Skin epidermis (tissue), 12 donors: ENCODE measurements at regions not wholly inside any gene's neighbourhood (a gene's known extent, or its start where the extent isn't known, plus 50 kb on each side); places are given as distances from the start of the nearest gene placed in this dataset.

ENCODE experiments used
- H3K27ac ChIP-seq, 21 experiments: fragments of 200-600 bp; sonication (generic) in 11 of 21; one replicate each; pipeline ENCODE4 v1.5.0; 2020; ENCODE audit warnings: mild to moderate bottlenecking in 3 of 21, inconsistent platforms in 2 of 21, moderate library complexity in 2 of 21
- H3K4me3 ChIP-seq, 7 experiments: fragments of 200-600 bp; sonication (generic) in 2 of 7; one replicate each; pipeline ENCODE4 v1.5.0; 2020; ENCODE audit warnings: inconsistent platforms in 2 of 7, mild to moderate bottlenecking in 2 of 7, moderate library complexity in 1 of 7

DNA sequence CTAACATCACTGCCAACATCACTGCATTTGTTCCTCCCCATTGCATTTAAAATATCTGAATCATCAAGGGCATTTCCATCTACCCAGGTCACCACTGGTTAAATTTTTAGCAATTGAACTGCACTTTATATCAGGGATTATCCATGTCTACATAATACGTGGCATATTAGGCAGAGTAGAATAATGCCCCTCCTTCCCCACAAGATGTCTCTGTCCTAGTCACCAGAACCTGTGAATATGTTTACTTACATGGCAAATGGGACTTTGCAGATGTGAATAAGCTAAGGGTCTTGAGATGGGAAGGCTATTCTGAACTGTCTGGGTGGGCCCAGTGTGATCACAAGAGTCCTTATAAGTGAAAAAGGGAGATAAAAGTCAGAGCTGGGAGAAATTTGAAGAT lies 181.7 kb upstream of the ARID2 start:
- no peak overlapping the region for H3K27ac ChIP-seq

DNA sequence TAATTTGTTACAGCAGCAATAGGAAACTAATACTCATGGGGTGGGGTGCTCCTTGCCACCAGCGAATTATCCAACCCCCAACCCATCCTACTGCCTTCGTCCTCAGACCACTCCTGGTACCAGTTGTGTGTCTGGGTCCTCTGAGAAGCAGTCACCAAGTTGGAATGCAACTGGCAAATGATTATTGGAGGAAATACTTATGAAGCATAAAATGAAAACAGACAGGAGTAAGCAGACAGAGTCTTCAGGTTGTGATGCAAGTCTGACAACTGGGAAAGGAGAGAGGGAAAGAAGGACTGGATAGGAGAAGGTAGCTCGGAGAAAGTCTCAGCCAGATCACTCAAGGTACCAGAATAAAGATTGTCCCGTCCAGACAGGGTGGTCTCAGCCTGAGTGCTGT lies 181.1 kb upstream of the ARID2 start:
- no peak overlapping the region for H3K27ac ChIP-seq
- H3K4me3 ChIP-seq = no peak overlapping the region

More for the DNA sequence above, 181.7 kb upstream of the ARID2 start:
- no peak overlapping the region for H3K4me3 ChIP-seq

DNA sequence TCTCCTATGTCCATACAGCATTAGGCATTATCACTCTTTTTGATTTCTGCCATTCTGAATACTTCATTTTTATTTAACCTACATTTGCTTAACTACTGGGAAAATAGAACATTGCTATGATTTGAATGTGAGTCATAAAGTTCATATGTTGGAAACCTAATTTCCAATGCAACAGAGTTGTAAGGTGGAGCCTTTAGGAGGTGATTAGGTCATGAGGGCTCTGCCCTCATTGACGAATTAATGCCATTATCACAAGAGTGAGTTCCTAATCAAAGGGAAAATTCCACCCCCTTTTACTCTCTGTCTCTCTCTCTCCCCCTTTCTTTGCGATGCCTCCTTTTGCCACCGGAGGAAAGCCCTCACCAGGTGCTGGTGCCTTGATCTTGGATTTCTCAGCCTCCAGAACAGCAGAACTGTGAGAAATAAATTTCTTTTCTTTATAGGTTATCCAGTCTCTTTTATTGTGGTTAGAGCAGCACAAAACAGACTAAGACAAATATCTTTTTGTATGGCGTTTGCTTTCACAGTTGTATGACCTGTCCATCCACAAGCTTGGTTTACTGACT lies 180.1 kb upstream of the ARID2 start:
- H3K27ac ChIP-seq = no peak overlapping the region

DNA sequence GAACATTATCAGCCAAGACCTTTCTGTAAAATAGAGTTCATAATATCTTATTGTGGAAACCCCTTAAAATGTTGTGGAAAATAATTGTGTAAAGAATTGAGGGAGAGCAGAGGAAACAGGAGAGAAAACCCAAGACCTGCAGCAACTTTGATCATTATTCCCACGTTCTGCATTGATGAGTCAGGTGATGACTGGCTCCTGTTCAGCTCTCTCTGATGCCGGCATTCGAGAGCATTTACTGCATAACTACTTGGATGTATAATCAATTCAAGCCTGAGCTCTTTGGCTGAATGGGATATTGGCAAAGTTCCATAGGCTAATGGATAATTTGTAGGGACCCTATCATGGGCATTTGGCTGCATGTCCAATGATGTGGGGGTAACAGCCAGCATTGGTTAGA lies 176.3 kb upstream of the ARID2 start:
- no peak overlapping the region for H3K27ac ChIP-seq
- H3K4me3 ChIP-seq = no peak overlapping the region

More for the DNA sequence above, 180.1 kb upstream of the ARID2 start:
- no peak overlapping the region for H3K4me3 ChIP-seq

DNA sequence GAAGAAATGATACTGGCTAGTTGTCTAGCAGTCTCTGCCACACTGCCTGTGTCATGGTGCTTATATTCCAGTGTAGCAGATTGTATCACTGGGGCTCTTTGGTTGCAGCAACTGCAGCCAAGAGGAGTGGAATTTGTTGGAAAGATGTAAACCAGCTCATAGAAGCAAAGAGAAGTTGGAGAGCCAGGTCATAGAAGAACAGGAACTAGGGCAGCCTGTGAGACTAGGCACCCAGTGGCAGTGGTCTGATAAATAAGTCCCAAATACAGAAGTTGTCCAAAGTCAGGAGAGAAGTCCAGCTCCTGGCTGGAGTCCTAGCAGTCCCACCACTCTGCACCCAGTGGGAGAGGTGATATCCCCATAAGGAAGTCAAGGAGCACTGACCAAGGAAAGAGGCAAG lies 172.5 kb upstream of the ARID2 start:
- H3K4me3 ChIP-seq = no peak overlapping the region
- H3K27ac ChIP-seq = no peak overlapping the region

DNA sequence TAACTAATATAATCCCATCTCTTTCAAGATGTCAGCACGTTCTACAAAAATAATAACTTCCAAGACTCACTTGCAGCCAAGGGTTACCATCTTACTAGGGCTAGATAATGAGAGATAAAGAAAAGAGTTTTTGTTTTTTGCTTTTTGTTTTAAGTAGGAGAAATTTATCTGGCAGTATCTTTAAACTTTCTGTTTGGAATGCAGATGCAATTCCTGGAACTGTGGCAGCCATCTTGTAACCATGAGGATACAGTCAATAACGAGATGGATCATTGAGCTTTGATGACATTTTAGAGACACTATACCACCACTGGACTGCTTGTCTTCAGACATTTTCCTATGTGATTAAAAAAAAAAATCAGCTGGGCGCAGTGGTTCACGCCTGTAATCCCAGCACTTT lies 171.2 kb upstream of the ARID2 start:
- no peak overlapping the region for H3K27ac ChIP-seq
- H3K4me3 ChIP-seq = no peak overlapping the region

DNA sequence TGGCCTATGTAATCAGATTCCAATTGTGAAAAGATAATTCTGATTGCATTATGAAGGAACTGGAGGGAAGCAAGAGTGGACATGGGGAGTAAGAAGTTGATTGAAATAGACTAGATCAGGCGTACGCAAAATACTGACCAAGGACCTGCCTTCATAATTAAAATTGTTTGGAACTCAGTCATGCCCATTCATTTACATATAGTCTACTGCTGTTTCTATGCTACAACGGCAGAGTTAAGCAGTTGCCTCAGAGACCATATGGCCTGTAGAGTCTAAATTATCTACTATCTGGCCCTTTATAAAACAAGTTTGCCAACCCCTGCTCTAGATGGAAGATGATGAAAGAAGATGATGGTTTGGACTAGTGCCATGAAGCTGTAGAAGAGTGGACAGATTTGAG lies 170.0 kb upstream of the ARID2 start:
- Histone ChIP-seq H3K4me3 (no peak overlapping the region), H3K27ac (no peak overlapping the region)

DNA sequence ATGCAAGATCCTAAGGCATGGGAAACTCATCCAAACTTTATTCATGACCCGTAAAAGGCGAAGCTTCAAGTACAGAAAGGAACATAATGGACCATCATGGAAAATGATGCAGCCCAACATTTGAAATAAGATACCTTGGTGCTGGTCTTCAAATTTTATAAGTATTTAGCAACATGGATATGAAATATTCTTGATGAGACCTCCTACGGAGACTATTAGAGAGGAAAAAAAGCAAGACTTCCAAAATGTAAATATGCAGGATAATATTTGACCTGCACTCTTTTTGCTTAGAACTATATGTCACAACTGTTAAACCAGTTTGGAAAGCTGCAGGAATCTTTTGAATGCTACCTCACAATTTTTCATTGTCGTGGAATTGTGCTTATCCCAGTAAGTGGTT lies 168.8 kb upstream of the ARID2 start:
- no peak overlapping the region for H3K4me3 ChIP-seq
- H3K27ac ChIP-seq = no peak overlapping the region

DNA sequence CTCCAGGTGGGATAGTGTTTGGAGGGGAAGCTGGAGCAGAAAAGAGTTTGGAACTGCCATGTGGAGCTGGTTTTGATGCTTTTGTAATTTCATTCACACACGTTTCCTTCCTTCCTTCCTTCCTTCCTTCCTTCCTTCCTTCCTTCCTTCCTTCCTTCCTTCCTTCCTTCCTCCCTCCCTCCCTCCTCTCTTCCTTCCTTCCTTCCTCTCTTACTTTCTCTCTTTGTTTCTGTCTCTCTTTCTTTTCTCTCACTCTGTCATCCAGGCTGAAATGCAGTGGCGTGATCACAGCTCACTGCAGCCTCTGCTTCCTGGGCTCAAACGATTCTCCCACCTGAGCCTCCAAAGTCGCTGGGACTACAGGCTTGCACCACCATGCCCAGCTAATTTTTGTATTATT lies 168.0 kb upstream of the ARID2 start:
- H3K4me3 ChIP-seq = no peak overlapping the region
- no peak overlapping the region for H3K27ac ChIP-seq

DNA sequence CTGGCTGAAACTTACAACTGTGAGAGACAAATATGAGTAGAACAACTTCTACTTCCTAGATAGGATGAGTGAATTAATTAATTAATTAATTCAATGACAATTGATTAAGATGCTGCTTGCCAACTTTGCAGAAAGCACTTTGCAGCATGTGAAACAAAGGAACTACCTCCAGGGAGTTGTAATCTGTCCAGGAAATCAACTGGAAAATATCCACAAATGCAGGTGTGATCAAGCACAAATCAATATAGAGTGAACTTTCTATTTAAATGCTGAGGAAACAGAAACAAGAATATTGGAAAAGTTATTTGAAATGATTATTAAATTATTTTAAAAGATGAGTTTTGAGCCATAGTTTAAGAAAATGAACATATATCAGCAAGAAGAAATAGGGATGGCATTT lies 163.9 kb upstream of the ARID2 start:
- Histone ChIP-seq H3K4me3 (no peak overlapping the region), H3K27ac (no peak overlapping the region)

DNA sequence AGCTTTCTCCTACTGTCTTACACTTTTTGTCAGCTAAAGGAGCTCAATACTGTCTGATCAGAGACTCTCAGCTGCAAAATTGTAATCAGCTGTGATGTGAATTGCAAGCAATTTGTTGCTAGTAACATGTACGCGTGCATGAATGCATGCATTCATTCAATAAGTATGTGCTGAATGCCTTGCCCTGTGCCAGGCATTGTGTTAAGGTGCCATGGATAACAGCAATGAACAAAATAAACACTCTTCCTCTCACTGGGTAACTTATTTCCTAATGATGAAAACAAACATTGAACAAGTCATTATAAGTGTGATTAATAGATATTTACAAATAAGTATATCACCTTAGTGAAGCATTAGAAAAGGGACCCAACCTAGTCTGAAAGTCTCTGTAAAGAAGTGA lies 163.2 kb upstream of the ARID2 start:
- no peak overlapping the region for H3K27ac ChIP-seq
- no peak overlapping the region for H3K4me3 ChIP-seq

DNA sequence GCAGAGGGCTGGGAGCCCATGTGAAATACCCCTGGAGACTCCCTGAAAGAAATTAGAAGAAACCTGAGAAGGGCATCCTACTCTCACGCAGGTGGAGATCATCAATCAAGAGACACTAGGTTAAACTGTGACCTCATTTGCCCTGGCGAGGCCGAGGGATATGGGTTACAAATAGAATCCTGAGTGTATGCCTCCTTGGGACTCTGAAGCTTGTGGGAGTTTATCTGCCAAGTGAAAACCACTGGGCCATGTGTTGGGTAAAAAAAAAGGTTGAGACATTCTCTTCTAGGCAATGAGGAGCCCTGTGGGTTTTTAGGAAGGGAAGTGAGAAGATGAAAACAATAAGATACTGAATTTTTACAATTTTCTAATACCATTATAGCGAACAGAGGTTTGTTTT lies 160.7 kb upstream of the ARID2 start:
- no peak overlapping the region for H3K27ac ChIP-seq
- no peak overlapping the region for H3K4me3 ChIP-seq

DNA sequence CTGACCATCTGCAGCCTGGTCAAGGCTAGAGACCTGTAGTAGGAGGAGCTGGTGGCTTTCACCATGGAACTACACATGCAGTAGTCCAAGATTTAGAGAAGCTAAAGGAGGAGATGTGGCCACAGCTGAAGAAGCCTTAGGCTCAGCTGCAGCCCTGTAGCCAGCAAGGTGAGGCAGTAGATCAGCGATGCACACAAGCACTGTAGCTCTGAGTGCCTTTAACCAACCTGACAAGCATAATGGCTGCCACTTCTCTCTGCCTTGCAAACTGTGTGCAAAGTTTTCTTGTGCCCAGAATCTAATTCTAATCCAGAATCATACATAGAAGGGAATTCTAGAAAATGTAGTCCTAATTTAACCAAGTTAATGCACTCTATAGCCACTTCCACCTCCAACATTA lies 159.0 kb upstream of the ARID2 start:
- Histone ChIP-seq H3K27ac (no peak overlapping the region), H3K4me3 (no peak overlapping the region)

DNA sequence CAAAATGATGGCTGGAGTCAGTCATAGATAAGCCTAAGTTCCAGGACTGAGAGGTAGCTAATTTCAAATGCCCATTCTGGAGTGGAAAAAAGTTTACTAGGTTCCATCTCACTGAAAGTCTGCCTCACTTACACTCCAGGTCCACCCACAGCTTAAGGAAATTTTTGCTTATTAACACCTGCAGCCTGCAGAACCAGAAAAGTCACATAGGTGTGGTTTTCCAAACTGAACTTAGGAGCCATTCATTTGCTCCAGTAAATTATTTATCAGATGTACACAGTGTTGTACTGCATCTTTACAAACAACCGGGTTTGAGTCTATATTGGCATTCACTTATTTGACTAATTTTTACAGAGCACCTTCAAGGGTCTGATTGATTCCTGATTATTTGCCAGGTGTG lies 157.4 kb upstream of the ARID2 start:
- Histone ChIP-seq H3K27ac (peak overlapping the region in 11 of 21 experiments; percentile 0 to 67 (median 34)), H3K4me3 (no peak overlapping the region)

DNA sequence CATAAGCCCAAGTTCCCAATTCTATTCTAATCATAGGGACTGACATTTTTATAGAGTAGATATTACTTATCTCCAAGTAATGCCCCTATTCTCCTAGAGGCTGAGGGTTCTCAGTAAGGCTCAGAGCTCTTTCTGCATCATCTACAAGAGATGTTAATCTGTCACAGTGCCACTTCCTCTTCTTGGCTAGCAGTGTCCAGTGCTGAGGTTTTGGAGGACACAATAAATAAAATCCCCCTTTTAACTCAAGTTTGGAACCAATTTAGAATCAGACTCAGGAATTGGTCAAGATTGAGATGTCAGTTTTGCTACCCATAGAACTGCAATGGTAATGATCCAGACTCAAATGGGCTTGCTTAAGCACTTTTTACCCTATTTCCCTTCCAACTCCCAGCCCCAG lies 154.1 kb upstream of the ARID2 start:
- Histone ChIP-seq H3K27ac (no peak overlapping the region), H3K4me3 (no peak overlapping the region)

DNA sequence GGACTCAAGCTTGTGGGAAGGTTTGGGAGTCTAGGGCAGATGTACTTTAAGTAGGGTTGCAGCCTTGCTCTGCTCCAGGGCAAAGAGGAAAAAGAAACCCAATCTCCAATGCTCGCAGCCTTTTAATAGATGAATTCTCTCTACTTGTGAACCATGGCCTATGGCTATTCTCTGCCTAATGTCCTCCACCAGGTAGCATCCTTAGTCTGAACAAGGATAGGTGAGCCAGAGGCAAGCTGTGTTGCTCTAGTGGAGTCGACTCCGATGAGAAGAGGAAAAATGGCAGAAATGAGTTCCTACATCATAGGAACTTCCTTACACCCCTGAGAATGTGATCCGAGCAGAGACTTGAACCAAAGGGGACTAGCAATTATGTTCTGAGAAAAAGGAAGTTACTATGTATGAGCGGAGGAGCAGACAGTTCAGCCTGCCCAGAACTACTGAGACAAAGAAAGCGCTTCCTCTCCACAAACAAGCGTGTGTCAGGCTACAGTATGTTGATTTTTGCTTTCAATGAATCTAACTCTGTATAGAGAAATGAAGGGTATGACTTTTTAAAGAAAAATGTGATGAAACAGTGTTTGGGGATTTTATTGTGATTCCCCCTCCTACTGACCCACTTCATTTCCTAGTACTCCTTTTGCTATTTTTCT lies 153.6 kb upstream of the ARID2 start:
- peak overlapping the region in 1 of 21 experiments; percentile 43 for H3K27ac ChIP-seq
- no peak overlapping the region for H3K4me3 ChIP-seq

DNA sequence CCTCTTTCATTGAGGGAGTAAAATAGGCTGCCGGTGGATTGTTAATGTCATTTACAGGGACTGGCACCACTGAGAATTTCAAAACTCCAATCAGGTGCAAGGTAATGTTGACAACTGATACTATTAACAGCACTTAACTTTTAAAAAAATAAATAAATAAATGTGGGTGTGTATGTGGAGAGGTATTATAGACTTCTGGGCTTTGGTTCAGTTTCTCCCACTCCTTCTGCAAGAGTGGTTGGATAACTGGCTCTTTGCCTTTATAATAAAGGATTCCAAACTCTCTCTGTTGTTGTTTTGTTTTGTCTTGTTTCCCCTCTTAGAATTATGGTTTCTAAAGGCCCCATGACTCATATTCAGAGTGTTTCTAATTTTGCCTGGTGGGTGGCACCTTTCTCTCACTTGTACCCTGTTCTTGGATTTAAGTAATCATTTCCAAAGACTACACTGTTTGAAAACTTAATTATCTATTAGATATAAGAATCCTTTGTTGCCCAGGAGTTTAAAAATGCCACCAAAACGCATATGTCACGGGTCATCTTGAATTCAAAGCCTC lies 151.6 kb upstream of the ARID2 start:
- H3K4me3 ChIP-seq = no peak overlapping the region
- H3K27ac ChIP-seq = no peak overlapping the region

DNA sequence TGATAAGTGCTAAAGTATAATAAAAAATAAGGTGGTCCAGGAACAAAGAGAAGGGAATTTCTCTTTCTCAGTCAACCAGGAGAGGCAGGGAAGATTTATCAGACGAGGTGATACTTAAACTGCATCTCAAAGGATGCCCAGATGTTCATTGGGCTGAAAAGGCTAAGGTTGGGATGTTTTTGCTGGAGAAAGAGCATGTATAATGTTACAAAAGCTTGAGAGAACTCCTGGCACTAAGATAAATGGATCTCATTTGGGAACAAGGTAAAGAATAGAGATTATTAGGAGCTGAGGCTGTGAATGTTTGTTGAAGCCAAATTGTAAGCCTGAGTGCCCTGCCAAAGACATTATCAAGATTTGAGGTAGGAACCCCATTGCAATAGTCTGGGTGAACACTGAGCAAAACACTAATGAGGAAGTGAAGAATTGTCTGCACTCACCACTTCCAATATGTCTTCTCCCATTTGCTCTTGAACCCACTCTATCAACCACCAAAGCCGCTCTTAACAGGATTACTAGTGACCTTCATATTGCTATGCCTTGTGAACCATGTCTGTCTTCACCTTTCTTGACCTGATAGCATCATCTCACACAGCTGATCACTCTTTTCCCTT lies 149.0 kb upstream of the ARID2 start:
- H3K4me3 ChIP-seq = no peak overlapping the region
- no peak overlapping the region for H3K27ac ChIP-seq

DNA sequence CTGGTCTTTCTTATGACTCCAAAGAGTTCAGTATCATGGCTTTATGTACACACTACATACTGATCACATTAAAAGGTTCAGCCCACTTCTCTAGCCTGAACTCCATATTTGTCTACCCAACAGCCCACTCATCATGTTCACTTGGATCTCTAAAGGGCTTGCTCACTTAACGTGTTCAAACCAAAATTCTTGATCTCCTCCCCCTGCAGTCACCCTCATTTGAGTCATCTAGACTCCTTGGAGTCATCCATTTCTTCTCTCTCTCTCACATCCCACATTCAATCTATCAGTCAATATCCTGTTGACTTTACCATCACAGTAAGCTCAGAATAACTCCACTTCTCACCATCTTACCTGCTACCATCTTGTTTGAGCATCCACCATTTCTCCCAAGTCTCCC lies 148.4 kb upstream of the ARID2 start:
- H3K27ac ChIP-seq = no peak overlapping the region
- no peak overlapping the region for H3K4me3 ChIP-seq

DNA sequence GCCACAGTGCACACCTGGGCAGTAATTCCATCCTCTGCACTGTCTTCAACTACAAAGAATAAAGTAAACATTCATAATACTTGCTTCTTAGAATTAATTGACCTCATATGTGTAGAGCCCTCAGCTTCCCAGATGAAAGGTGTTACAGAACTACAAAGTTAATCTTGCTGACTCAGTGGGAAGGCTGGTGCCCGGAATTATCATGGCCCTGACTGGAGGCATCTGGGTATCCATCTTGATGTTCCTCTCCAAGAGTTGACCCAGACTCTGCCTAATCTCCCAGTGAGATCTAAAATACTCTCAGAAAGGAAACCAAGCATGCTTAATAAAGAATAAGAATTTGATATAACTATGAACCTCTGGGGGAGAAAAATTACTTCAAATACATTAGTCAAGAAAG lies 147.0 kb upstream of the ARID2 start:
- no peak overlapping the region for H3K4me3 ChIP-seq

DNA sequence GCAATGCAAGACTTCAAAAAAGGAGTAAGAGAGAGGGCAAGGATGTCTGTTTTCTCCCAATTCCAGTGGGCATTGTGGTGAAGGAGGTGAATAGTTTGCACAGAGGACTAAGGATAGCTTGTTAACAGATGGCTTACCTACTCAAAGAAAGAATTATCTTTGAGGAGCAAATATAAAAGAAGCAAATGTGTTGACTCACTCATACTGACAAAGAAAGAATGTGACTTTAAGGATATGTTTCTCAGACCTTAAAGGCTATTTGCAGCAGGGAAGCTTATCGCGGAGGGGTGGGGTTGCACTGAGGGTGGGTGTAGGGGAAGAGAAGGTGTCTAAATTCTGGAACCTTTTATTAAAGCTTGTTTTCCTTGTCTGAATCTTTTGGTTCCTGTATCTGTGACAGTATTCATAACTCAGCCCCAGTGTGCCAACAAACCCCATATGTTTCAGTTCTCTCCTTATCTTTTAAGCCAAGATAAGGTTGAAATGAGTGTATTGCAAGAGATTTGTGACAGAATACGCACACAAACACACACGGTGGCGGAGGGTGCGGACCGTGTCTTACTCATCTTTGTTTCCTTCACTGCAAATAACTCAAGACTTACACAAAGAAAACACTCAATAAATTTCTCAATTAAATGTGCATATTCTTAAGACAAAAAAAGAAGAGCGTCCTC lies 146.4 kb upstream of the ARID2 start:
- H3K4me3 ChIP-seq = no peak overlapping the region
- no peak overlapping the region for H3K27ac ChIP-seq

More for the DNA sequence above, 147.0 kb upstream of the ARID2 start:
- no peak overlapping the region for H3K27ac ChIP-seq
